ENCODE measurements at regions not wholly inside any gene's neighbourhood (a gene's known extent, or its start where the extent isn't known, plus 50 kb on each side); places are given as distances from the start of the nearest gene placed in this dataset.
"Not testable (repeated sequence)": the region's sequence is repeated elsewhere in the genome, so short reads cannot be mapped to it uniquely, and the experiment has no call there.

- Histone ChIP-seq H3K27me3 (ENCODE audit: control insufficient read depth, insufficient read depth, low read length) (no peaks in the 10 kb centered on the region), H3K36me3 (replicated peaks; ENCODE audit: control insufficient read depth, insufficient read depth, low read length) (no peaks in the 10 kb centered on the region), H3K4me3 (ENCODE audit: insufficient read depth, low read depth, low read length) (no peak overlapping the region)
- no peak for DNase-seq
Measured at GRCh38 chr12:89227774-89228173, 124.5 kb downstream of the DUSP6 start.

GRCh38 chr12:89225808-89226411 lies 126.4 kb downstream of the DUSP6 start:
- Histone ChIP-seq H3K27me3 (ENCODE audit: control insufficient read depth, insufficient read depth, low read length) (no peaks in the 10 kb centered on the region), H3K36me3 (replicated peaks; ENCODE audit: control insufficient read depth, insufficient read depth, low read length) (no peaks in the 10 kb centered on the region), H3K4me3 (ENCODE audit: insufficient read depth, low read depth, low read length) (no peak overlapping the region)
- DNase-seq, result peak; percentile 6

GRCh38 chr12:89225401-89225800 lies 126.9 kb downstream of the DUSP6 start:
- H3K4me3 ChIP-seq (ENCODE audit: insufficient read depth, low read depth, low read length), result no peak overlapping the region
- H3K36me3 ChIP-seq (replicated peaks; ENCODE audit: control insufficient read depth, insufficient read depth, low read length), result no peaks in the 10 kb centered on the region
- DNase-seq, result no peak
- no peaks in the 10 kb centered on the region for H3K27me3 ChIP-seq (ENCODE audit: control insufficient read depth, insufficient read depth, low read length)

GRCh38 chr12:89222580-89222979 lies 129.7 kb downstream of the DUSP6 start:
- not testable (repeated sequence) for H3K4me3 ChIP-seq (ENCODE audit: insufficient read depth, low read depth, low read length); H3K36me3 ChIP-seq (replicated peaks; ENCODE audit: control insufficient read depth, insufficient read depth, low read length); DNase-seq; H3K27me3 ChIP-seq (ENCODE audit: control insufficient read depth, insufficient read depth, low read length)

- DNase-seq, result no peak
- H3K36me3 ChIP-seq (replicated peaks; ENCODE audit: control insufficient read depth, insufficient read depth, low read length), result no peaks in the 10 kb centered on the region
- H3K27me3 ChIP-seq (ENCODE audit: control insufficient read depth, insufficient read depth, low read length), result no peaks in the 10 kb centered on the region
- H3K4me3 ChIP-seq (ENCODE audit: insufficient read depth, low read depth, low read length), result no peak overlapping the region
Measured at GRCh38 chr12:89217472-89217871, 134.8 kb downstream of the DUSP6 start.

GRCh38 chr12:89216211-89216952 lies 135.9 kb downstream of the DUSP6 start:
- H3K4me3 ChIP-seq (ENCODE audit: insufficient read depth, low read depth, low read length), result no peak overlapping the region
- no peaks in the 10 kb centered on the region for H3K36me3 ChIP-seq (replicated peaks; ENCODE audit: control insufficient read depth, insufficient read depth, low read length)
- no peak for DNase-seq
- H3K27me3 ChIP-seq (ENCODE audit: control insufficient read depth, insufficient read depth, low read length), result no peaks in the 10 kb centered on the region

- Histone ChIP-seq H3K27me3 (ENCODE audit: control insufficient read depth, insufficient read depth, low read length) (no peaks in the 10 kb centered on the region), H3K36me3 (replicated peaks; ENCODE audit: control insufficient read depth, insufficient read depth, low read length) (no peaks in the 10 kb centered on the region), H3K4me3 (ENCODE audit: insufficient read depth, low read depth, low read length) (no peak overlapping the region)
- DNase-seq, result no peak
Measured at GRCh38 chr12:89215196-89215595, 137.1 kb downstream of the DUSP6 start.

- Histone ChIP-seq H3K36me3 (replicated peaks; ENCODE audit: control insufficient read depth, insufficient read depth, low read length) (no peaks in the 10 kb centered on the region), H3K4me3 (ENCODE audit: insufficient read depth, low read depth, low read length) (no peak overlapping the region), H3K27me3 (ENCODE audit: control insufficient read depth, insufficient read depth, low read length) (no peaks in the 10 kb centered on the region)
- no peak for DNase-seq
Measured at GRCh38 chr12:89213747-89214146, 138.6 kb downstream of the DUSP6 start.

- DNase-seq, result no peak
- Histone ChIP-seq H3K36me3 (replicated peaks; ENCODE audit: control insufficient read depth, insufficient read depth, low read length) (no peaks in the 10 kb centered on the region), H3K4me3 (ENCODE audit: insufficient read depth, low read depth, low read length) (no peak overlapping the region), H3K27me3 (ENCODE audit: control insufficient read depth, insufficient read depth, low read length) (no peaks in the 10 kb centered on the region)
Measured at GRCh38 chr12:89213139-89213538, 139.2 kb downstream of the DUSP6 start.

- DNase-seq, result no peak
- no peaks in the 10 kb centered on the region for H3K36me3 ChIP-seq (replicated peaks; ENCODE audit: control insufficient read depth, insufficient read depth, low read length)
- no peaks in the 10 kb centered on the region for H3K27me3 ChIP-seq (ENCODE audit: control insufficient read depth, insufficient read depth, low read length)
- no peak overlapping the region for H3K4me3 ChIP-seq (ENCODE audit: insufficient read depth, low read depth, low read length)
Measured at GRCh38 chr12:89212339-89212771, 139.9 kb downstream of the DUSP6 start.

- H3K36me3 ChIP-seq (replicated peaks; ENCODE audit: control insufficient read depth, insufficient read depth, low read length), result no peaks in the 10 kb centered on the region
- DNase-seq, result no peak
- H3K4me3 ChIP-seq (ENCODE audit: insufficient read depth, low read depth, low read length), result no peak overlapping the region
- H3K27me3 ChIP-seq (ENCODE audit: control insufficient read depth, insufficient read depth, low read length), result no peaks in the 10 kb centered on the region
Measured at GRCh38 chr12:89211456-89211855, 140.8 kb downstream of the DUSP6 start.

GRCh38 chr12:89210277-89210676 lies 142.0 kb downstream of the DUSP6 start:
- DNase-seq, result no peak
- Histone ChIP-seq H3K36me3 (replicated peaks; ENCODE audit: control insufficient read depth, insufficient read depth, low read length) (no peaks in the 10 kb centered on the region), H3K4me3 (ENCODE audit: insufficient read depth, low read depth, low read length) (no peak overlapping the region), H3K27me3 (ENCODE audit: control insufficient read depth, insufficient read depth, low read length) (no peaks in the 10 kb centered on the region)

- Histone ChIP-seq H3K4me3 (ENCODE audit: insufficient read depth, low read depth, low read length) (no peak overlapping the region), H3K27me3 (ENCODE audit: control insufficient read depth, insufficient read depth, low read length) (no peaks in the 10 kb centered on the region), H3K36me3 (replicated peaks; ENCODE audit: control insufficient read depth, insufficient read depth, low read length) (no peaks in the 10 kb centered on the region)
- DNase-seq, result no peak
Measured at GRCh38 chr12:89208661-89209096, 143.6 kb downstream of the DUSP6 start.

GRCh38 chr12:89206390-89206789 lies 145.9 kb downstream of the DUSP6 start:
- DNase-seq, result no peak
- H3K4me3 ChIP-seq (ENCODE audit: insufficient read depth, low read depth, low read length), result no peak overlapping the region
- H3K36me3 ChIP-seq (replicated peaks; ENCODE audit: control insufficient read depth, insufficient read depth, low read length), result no peaks in the 10 kb centered on the region
- H3K27me3 ChIP-seq (ENCODE audit: control insufficient read depth, insufficient read depth, low read length), result no peaks in the 10 kb centered on the region

GRCh38 chr12:89205517-89205916 lies 146.8 kb downstream of the DUSP6 start:
- no peaks in the 10 kb centered on the region for H3K27me3 ChIP-seq (ENCODE audit: control insufficient read depth, insufficient read depth, low read length)
- DNase-seq, result no peak
- no peak overlapping the region for H3K4me3 ChIP-seq (ENCODE audit: insufficient read depth, low read depth, low read length)
- H3K36me3 ChIP-seq (replicated peaks; ENCODE audit: control insufficient read depth, insufficient read depth, low read length), result no peaks in the 10 kb centered on the region
